Loucy (cell line): ENCODE measurements at regions not wholly inside any gene's neighbourhood (a gene's known extent, or its start where the extent isn't known, plus 50 kb on each side); places are given as distances from the start of the nearest gene placed in this dataset.

Experiments
- CTCF ChIP-seq: fragments of 200-600 bp; sonication (generic); conservative IDR thresholded peaks from 2 replicates; pipeline ENCODE4 v1.5.1; 2014; ENCODE audit warnings: mild to moderate bottlenecking, antibody characterized with exemption, low read length
- EZH2phosphoT487 ChIP-seq: fragments of 200-600 bp; IDR thresholded peaks from 2 replicates; pipeline ENCODE4 v1.6.1; 2018; ENCODE audit warnings: antibody characterized with exemption, mild to moderate bottlenecking, moderate library complexity, borderline replicate concordance

- TF ChIP-seq CTCF (no peak), EZH2phosphoT487 (no peak)
These were observed 119.8 kb downstream of the RPIA start for GRCh38 chr2:88811233-88811632.
